Calu3 (cell line): ENCODE measurements at regions not wholly inside any gene's neighbourhood (a gene's known extent, or its start where the extent isn't known, plus 50 kb on each side); places are given as distances from the start of the nearest gene placed in this dataset.

Experiments used
- BruUV-seq: library from RNA; stranded (reverse); fragments of 400-500 nt; replicated peaks from 2 replicates; lab custom pipeline; 2021; lab: Mats Ljungman, UMichigan
- CTCF ChIA-PET: fragments of 300-600 bp; sonication (Branson Sonifier 250); formaldehyde crosslinking; loops from one replicate; lab custom pipeline; 2022; ENCODE audit warnings: antibody characterized with exemption; lab: Charles Lee
- DNase-seq: peaks from one replicate; pipeline ENCODE4 v3.0.0; 2022
- H3K27ac Mint-ChIP-seq: one replicate; pipeline ENCODE4 v1.8.0; 2022; ENCODE audit warnings: mixed read lengths; ENCODE audit not compliant: unreplicated experiment
- H3K27me3 Mint-ChIP-seq: one replicate; pipeline ENCODE4 v1.8.0; 2022; ENCODE audit warnings: mixed read lengths; ENCODE audit not compliant: unreplicated experiment
- H3K36me3 Mint-ChIP-seq: one replicate; pipeline ENCODE4 v1.8.0; 2022; ENCODE audit warnings: mild to moderate bottlenecking, moderate library complexity, mixed read lengths; ENCODE audit not compliant: insufficient read depth, unreplicated experiment
- H3K4me1 Mint-ChIP-seq: one replicate; pipeline ENCODE4 v1.8.0; 2022; ENCODE audit warnings: mild to moderate bottlenecking, low read depth, mixed read lengths; ENCODE audit not compliant: unreplicated experiment
- H3K4me3 Mint-ChIP-seq: one replicate; pipeline ENCODE4 v1.8.0; 2022; ENCODE audit warnings: mild to moderate bottlenecking, low read depth, moderate library complexity, mixed read lengths; ENCODE audit not compliant: unreplicated experiment
- H3K9me3 Mint-ChIP-seq: one replicate; pipeline ENCODE4 v1.8.0; 2022; ENCODE audit warnings: low read depth, mixed read lengths; ENCODE audit not compliant: unreplicated experiment
- intact Hi-C: fragments of 100-400 bp; cut with micrococcal nuclease; formaldehyde crosslinking; loops from one replicate; pipeline ENCODE4 v1.10.0; 2022; ENCODE audit not compliant: unreplicated experiment
- TF ChIP-seq, protein P1 (sequence below): fragments of 200-600 bp; IDR thresholded peaks from one replicate; pipeline ENCODE4 v1.8.0; 2022; ENCODE audit warnings: antibody characterized with exemption; ENCODE audit not compliant: unreplicated experiment

DNA sequence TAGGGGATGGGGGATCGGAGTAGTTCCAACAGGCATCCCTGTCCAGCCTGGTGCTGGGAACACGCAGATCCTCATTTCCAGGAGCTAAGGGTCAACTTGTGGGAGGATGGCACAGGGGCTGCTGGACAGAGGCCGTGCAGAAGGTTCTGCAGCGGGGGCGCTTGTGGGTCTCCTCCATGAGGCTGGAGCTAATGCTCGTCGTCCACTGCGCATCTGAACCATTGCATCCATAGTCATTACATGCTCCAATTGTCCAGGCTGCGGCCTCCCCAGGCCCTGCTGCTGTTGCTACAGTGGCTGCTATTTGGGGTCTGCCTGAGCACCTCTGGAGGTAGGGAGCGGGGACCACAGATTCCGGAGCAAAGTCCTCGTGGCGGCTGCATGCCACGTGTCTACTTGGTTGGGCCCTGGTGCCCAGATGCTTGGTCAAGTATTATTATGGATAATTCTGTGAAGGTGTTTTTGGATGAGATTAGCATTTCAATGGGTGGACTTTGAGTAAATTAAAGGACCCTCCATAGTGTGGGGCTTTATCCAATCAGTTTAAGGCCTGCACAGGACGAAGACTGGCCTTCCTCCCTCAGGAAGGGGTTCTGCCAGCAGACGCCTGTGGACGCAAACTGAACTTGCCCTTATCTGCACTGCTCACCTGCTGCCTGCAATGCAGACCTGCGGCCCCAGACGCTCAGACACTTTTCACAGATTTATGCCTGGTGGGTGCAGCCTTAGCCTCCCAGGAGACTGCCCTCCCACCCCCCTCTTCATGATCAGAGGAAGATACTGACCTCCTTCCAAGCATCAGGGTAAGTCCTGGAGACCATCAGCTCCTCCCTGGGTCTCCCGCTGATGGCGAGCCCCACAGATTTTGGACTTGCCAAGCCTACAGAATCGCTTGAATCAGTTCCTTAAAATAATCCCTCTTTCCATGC lies 127.5 kb upstream of the IRX4 start:
- BruUV-seq, result no TSS peak
- no peaks in the 10 kb centered on the region for H3K36me3 Mint-ChIP-seq
- no peak for DNase-seq
- intact Hi-C loops, result no loop called here
- TF ChIP-seq, protein P1, sequence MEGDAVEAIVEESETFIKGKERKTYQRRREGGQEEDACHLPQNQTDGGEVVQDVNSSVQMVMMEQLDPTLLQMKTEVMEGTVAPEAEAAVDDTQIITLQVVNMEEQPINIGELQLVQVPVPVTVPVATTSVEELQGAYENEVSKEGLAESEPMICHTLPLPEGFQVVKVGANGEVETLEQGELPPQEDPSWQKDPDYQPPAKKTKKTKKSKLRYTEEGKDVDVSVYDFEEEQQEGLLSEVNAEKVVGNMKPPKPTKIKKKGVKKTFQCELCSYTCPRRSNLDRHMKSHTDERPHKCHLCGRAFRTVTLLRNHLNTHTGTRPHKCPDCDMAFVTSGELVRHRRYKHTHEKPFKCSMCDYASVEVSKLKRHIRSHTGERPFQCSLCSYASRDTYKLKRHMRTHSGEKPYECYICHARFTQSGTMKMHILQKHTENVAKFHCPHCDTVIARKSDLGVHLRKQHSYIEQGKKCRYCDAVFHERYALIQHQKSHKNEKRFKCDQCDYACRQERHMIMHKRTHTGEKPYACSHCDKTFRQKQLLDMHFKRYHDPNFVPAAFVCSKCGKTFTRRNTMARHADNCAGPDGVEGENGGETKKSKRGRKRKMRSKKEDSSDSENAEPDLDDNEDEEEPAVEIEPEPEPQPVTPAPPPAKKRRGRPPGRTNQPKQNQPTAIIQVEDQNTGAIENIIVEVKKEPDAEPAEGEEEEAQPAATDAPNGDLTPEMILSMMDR, result no peak
- CTCF ChIA-PET, result no interaction called here
- H3K9me3 Mint-ChIP-seq, result peaks cover under 1% of the 10 kb centered on the region
- no peak overlapping the region for H3K4me3 Mint-ChIP-seq
- H3K27ac Mint-ChIP-seq, result no peak overlapping the region
- peaks cover 38% of the 10 kb centered on the region for H3K27me3 Mint-ChIP-seq
- H3K4me1 Mint-ChIP-seq, result no peaks in the 10 kb centered on the region

DNA sequence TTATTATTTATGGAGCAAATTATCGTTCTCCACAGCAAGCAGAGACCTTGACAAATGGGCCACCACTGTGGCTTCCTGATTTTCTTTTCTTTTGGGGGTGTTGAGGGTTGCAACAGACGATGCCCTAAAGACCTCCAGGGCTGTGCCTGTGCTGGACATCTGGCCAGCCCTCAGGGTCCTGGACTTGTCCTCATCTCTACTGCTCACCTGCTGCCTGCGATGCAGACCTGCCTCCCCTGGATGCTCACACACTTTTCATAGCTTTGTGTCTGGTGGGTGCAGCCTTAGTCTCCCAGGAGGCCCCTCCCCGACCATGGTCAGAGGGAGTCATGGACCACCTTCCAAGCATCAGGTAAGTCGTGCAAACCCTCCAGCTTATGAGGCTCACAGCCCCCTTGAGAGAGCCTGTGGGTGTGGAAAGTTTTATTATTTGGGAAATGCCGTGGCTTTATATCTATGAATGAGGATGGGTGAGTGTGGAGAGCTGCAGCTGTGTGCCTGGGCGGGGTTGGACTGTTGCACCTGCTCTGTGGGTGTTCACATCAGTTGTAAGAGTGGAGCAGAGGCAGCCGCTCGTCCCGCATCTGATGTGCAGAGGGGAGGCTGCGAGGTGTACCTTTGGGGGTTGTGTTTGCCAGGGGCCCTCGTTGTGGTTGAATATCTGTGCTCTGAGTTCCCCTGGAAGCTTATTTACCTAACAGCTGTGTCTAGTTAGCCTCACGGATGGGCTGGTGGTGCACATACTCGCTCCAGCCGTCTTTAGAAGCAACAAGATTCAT lies 126.3 kb upstream of the IRX4 start:
- intact Hi-C loops, result no loop called here
- BruUV-seq, result no TSS peak
- Mint-ChIP-seq H3K27ac (no peak overlapping the region), H3K27me3 (peaks cover 37% of the 10 kb centered on the region), H3K4me1 (no peaks in the 10 kb centered on the region), H3K4me3 (no peak overlapping the region), H3K36me3 (no peaks in the 10 kb centered on the region), H3K9me3 (peaks cover 2% of the 10 kb centered on the region)
- TF ChIP-seq, protein P1, result no peak
- DNase-seq, result no peak
- CTCF ChIA-PET, result no interaction called here

DNA sequence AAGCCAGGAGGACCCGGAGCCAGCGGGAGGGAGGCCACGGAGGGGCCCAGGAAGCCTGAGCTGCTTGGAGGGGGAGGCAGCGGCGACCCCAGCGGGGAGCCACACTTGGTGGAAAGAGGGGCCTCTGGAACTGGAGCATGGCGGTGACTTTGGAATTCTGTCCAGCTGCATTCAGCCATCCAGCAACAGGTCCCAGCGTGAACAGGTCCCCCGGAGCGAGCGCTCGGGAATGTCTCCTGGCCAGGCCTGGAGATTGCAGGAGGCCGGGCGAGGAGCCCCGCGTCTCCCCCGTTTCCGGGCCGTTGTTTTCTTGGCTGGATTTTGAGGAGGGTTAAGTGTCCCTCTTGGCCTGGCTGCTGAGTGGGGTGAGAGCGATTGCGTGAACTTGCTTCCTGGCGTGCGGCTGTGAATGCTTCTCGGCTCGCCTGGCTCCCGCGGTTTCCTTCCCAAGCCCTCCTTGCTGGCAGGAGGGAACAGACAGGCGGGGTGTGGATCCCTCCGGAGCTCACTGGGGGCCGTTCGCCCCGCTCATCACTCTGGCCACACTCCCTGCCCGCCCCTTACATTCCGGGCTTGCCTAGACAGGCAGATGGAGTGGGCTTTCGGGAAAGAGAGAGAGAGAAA lies 125.3 kb upstream of the IRX4 start:
- Mint-ChIP-seq H3K27me3 (peaks cover 40% of the 10 kb centered on the region), H3K36me3 (no peaks in the 10 kb centered on the region), H3K9me3 (peaks cover 2% of the 10 kb centered on the region), H3K27ac (no peak overlapping the region), H3K4me3 (no peak overlapping the region), H3K4me1 (no peaks in the 10 kb centered on the region)
- TF ChIP-seq, protein P1, result no peak
- no peak for DNase-seq
- no TSS peak for BruUV-seq
- intact Hi-C loops, result no loop called here
- CTCF ChIA-PET, result no interaction called here

DNA sequence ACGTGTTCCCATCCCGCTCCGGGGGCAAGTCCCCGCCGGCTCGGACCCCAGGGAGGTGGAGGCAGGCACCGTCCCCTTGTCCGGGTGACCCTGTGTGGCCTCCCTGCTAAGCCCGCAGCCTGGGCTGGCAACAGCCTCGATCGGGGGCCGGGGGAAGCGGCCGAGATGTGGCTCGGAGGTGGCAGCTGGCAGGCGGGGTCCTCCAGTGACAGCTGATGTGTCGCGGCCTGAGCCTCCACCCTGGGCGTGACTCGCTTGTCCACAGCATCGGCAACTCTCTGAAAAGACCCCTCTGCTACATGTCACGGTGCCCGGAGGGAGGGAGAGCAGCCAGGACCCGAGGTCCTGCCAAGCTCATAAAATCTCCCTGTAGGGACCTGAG lies 124.8 kb upstream of the IRX4 start:
- CTCF ChIA-PET, result no interaction called here
- Mint-ChIP-seq H3K4me1 (no peaks in the 10 kb centered on the region), H3K27me3 (peaks cover 45% of the 10 kb centered on the region), H3K4me3 (no peak overlapping the region), H3K9me3 (peaks cover 2% of the 10 kb centered on the region), H3K27ac (no peak overlapping the region), H3K36me3 (no peaks in the 10 kb centered on the region)
- DNase-seq, result no peak
- intact Hi-C loops, result no loop called here
- TF ChIP-seq, protein P1, result no peak
- BruUV-seq, result no TSS peak
